Activated CD4-positive, alpha-beta T cell treated with anti-CD3 and anti-CD28 coated beads for 48 hours (primary cell): ENCODE measurements at regions not wholly inside any gene's neighbourhood (a gene's known extent, or its start where the extent isn't known, plus 50 kb on each side); places are given as distances from the start of the nearest gene placed in this dataset.
A peak's percentile ranks its signal among the peaks of the same experiment; 100 is the strongest.

Source experiments
- DNase-seq: peaks from one replicate; pipeline ENCODE4 v3.0.0-alpha.2; 2020

DNA sequence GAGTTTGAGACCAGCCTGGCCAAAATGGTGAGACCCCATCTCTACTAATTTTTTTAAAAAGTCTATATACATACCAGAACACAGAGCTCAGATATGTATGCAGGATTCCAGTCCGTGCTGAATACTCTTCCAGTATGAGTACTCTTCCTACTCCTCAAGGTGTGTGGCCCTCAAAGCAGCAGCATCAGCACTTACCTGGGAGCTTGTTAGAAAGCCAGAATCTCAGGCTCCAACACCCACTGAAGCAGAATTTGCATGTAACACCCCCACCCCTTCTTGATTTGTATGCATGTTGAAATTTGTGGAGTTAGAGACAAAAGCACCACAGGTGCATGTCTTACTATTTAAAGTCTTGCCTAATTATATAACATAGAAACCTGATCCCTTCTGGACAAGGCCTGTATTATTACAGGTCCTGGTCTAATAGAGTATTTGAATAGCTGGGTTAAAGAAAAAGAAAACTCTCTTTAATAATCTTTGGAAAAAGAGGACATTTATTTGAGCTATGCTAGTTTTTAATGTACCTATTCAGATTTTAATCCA lies 50.3 kb upstream of the NFE2L2 start:
- DNase-seq = no peak

DNA sequence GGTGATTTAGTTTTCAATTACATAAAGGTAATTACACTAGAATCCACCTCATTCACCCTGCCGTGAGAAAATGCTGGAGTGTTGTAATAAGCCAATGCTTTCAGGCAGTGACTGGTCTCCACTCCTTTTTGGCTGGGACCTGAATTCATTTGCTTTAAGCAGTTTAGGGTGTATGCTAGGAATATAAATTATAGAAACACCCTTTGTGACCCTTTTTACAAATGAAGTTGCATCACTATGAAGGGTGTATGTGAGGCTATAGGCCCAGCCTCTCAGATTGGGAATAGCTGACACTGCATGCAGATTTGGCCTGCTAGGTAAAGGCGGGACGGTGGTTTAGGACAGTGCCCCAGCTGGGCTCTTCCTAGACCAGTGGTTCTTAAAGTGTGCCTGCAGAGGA lies 50.8 kb upstream of the NFE2L2 start:
- DNase-seq = no peak

DNA sequence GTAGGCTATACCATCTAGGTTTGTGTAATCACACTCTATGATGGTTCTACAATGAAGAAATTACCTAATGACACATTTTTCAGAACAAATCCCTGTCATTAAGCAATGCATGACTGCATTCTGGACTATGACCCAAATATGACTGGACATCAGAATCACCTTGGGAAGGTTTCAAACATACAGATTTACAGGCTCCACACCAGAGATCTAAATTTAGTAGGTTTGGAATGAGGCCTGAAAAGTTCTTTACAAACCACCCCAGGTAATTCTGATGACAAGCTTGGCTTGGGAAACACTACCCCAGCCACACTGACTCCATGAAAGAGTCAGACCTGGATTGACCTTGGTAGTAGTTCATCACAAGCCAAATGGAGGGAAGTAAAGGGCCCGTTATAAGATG lies 52.2 kb upstream of the NFE2L2 start:
- no peak for DNase-seq

DNA sequence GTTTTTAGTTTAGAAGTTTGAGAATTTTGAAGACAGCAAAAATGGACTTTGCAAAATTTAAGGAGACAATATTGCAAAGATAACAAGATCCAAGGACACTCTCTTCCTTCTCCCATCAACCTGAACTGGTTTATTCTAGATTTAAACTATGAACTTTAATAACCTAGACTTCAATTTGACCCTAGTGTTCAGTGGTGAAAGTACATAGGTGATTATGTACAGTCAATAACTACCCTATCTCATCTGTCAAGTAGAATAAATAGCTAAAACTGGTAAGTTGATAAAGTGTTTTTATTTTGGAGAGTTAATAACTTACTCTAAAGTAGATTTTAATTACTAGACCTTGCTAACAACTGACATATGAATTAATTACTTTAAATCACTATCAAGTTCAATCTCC lies 52.9 kb upstream of the NFE2L2 start:
- no peak for DNase-seq

DNA sequence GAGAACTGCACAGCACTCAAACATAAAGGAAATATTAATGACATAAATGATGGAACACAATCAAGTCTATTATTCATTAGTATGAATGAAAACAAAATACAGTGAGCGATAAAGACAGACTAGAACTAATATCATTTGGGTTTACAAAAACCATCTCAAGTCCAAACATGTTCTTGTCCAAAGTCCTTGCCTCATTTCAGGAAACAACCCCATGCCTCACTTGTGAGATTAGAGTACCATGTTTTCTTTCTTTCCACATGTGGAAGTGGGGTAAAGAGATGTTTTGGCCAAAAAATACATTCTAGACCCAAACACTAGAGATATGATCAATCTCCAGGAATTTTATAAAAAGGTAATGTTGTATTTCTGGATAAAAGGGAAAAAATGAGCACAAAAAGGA lies 53.3 kb upstream of the NFE2L2 start:
- no peak for DNase-seq

DNA sequence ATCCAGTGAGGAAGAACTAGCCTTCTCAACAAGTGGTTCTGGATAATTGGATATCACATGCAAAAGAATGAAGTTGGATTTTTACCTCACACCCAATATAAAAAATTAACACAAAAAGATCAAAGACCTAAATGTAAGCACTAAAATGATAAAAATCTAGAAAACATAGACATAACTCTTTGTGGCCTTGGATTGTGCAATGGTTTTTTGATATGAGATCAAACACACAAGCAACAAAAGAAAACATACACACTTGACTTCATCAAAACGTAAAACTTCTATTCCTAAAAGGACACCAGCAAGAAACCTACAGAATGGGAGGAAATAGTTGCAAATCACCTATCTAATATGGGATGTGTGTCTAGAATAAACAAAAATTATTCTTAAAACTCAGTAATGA lies 54.1 kb upstream of the NFE2L2 start:
- DNase-seq = no peak

DNA sequence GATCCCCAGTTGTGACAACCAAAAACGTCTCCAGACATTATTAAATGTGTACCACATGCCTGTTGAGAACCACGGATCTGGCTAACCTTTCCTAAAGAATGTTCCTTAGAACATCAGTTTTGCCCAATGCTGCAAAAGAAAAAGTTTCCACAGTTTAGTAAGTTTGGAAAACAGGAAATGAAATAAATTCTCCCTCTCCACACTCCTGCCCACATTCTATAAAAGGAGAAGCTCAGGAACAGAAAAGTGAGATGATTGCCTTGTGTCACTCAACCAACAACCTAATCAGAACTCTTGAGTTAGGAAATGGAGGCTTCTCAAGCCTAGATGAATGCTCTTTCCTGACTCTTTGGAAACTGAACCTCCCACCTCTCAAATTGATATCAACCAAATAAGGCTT lies 56.1 kb upstream of the NFE2L2 start:
- no peak for DNase-seq

DNA sequence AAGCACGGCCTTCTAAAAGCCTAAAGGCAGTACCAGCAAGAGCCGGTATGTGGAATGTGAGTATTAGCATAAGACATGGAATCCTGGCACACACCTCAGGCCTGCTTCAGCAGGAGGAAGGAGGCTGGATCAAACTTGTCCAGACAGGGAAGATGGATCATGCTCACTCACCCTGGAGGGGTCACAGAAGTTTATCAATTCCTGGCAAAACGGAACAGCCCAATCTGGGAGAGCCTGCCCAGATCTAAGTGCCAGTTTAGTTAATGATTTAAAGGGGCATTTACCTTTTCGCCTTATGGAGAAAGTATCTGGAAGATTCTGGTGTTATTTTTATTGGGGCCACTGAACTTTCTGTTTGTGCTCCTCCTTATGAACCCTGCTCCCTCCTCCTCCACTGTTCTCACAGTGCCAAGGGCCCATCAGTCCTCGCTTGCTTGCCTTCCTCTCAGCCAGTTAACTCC lies 58.3 kb upstream of the NFE2L2 start:
- DNase-seq = no peak

DNA sequence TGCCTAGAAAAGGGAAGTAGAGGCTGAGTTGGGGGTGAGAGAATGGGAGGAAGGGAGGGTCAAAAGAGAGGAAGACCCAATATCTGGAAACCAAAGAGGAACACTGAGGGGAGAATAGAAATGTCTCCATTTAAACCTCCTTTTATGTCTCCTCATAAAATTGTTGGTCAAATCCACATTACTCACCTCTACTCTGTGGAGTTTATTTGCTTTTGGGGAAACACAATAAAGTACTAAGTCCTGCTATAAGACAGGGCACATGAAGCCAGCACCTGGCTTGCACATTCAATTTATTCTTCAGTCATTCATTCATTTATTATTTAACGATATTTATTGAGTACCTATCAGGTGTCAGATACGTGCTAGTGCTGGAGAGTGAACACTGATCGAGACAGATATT lies 60.3 kb upstream of the NFE2L2 start:
- no peak for DNase-seq

DNA sequence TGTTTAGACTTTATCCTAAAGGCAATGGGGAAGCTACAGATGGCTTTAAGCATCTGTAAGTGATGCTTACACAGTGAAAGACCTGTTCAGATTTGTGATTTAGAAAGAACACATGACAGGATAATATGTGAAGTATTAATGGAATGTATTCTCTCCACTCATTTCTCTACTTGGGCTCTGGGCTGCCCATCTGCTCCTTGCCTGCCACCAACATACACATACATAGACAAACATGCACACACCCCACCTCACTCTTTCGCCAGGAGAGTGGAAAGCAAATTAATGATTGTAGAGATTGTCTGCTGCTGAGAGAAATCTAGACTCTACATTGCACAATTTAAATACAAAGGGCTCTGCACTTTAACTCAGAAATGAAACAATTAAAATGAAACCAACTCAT lies 61.0 kb upstream of the NFE2L2 start:
- no peak for DNase-seq

DNA sequence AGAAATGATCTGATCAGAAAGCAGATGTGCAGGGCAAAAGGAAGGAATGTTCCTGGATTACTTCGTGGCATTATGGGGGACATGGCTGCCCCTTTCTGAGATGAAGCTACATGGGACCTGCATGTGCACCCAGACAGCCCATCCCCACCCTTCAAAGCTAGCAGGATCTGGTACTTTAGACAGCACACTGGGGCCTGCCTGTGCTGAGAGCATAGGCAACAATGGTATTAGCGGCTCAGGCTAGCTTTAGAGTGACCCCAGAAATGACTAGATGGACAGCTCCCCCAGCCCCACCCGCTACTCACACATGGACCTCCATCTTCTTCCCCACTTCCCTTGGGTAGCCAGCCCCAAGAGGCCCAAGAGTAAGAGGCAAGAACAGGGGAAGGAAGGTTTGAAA lies 61.5 kb upstream of the NFE2L2 start:
- DNase-seq = no peak

DNA sequence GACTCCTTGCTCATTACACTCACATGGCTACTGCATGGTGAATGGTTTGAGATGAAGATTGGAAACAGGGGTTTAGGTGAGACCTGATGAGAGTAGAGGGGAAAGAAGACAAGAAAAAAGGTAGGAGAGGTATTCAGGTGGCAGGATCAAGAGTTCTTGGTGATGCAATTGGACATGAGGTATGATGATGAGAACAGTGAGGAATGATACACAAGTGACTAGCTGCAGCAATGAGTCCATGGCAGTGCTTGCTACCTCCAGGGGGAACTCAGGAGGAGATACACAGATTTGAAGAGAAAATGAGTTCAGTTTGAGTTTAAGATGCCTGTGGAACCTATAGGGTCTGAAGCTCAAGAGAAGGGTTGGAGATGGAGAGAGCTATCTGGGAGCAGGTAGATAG lies 62.1 kb upstream of the NFE2L2 start:
- DNase-seq = no peak

DNA sequence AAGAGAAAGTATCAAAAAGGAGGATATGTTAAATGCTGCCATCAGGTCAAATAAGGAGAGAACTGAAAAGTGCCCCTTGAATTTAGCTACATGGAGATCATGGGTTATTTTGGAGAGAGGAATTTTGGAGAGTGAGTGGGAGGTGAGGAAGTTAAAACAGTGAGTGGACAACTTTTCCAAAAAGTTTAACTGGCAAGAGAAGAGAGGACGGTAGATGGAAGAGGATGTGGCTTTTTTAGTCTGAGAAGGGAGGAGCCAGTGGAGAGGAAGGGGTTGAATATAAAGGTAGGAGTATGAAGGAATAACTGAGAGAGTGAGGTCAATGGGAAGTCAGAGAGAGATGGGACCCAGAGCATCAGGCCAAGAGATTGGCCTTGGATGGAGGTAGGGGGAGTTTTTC lies 62.5 kb upstream of the NFE2L2 start:
- DNase-seq = no peak

DNA sequence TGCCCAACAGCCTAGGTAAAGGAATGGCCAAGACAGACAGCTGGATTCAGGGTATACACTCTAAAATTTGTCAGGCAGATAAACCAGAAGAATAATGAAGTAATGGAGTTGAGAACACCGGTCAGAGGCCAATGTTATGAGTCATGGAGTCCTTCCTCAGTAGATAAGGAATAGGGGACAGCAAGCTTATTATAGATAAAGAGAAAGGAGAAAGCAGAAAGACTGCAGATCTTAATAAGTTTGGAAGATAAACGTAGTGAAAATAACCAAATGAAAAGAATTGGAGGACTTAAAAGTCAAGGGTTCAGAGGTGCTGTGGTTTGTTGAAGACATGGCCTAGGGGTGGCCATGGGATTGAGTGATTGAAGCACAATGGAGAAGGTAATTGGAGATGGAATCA lies 63.5 kb upstream of the NFE2L2 start:
- DNase-seq = no peak

DNA sequence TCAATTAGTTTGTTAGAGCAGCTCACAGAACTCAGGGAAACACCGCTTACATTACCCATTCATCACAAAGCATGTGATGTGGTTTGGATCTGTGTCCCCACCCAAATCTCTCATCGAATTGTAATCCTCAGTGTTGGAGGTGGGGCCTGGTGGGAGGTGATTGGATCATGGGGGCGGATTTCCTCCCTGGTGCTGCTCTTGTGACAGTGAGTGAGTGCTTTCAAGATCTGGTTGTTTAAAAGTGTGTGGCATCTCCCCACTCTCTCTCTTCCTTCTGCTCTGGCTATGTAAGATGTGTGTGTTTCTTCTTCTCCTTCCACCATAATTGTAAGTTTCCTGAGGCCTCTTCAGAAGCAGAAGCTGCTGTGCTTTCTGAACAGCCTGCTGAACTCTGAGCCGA lies 63.5 kb upstream of the AGPS start:
- no peak for DNase-seq

DNA sequence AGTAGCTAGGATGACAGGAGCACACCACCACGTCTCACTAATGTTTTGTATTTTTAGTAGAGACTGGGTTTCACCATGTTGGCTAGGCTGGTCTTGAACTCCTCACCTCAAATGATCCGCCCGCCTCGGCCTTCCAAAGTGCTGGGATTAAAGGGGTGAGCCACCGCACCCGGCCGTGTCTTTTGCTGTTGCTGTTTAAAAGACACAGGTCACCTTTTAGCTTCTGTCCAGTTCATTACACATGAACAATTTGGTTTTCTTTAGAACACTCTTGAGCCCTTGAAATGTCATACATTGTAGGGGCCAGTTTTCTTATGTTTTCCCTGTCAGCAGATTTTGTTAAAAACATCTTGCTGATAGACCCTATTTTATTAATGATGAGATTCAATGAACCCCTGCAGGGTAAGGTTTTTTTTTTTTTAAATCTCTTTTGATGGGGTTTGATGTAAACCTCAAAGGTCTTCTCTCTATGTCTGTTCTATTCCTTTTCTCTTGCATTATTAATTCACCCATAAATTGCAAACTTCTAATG lies 61.0 kb upstream of the AGPS start:
- DNase-seq = no peak

DNA sequence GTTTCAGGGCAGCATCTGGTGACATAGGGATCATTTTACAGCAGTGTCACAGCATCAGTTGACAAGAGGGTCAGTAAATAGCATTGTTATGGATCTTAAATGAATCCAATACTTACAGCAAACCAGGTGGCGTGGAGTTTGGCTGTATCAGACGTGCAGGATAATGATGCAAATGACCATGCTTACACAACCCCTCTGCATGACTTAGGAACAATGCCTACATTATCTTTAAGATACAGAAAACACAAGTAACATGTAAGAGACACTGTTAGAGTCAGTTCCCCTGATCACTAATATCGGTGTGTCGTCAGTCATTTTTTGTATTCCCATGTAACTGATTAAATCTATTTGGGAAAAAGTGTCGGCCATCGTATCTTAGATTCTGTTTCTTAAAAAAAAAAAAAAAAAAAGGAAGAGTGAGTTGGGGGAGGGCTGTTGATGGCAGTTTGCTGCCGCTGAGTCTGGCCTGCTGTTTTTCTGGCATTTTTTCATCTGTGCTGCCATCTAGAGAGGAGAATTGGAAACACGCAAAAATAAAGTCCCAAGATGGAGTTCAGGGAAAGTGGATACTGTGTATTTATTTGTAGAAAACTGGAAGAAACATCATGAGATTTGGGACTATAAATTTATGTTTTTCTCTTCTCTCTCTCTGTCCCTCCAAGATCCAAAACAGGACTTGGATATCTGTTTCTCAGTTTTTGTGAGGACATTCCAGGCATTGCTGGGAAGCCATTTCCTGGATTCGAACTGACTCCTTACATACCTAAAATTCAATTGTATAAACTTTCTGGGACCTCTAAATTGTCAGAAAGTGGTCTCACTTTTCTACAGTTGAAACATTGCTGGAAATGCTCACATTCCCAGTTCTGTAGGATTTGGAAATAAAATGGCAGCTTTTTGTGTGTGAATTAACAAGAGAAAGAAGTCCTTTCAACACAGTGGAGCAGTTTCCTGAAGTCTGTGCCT lies 60.3 kb upstream of the AGPS start:
- DNase-seq = peak; percentile 41

DNA sequence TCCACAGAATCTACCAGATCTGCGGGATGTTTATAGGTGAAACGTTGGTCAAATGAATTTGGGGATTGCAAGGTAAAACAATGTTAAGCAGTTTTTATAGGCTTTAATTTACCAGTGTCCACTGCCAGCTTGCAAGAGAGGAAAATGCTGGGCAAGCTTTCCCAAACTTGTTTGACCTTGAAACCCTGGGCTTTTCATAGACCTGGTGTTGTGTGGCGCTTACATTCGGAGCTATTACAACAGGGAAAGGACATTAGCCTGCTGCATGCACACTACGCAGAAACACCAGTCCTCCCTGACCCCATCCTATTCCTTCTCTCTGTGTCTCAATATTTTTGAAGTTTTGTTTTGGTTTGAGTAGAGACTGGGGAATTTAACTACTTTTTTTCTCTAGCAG lies 59.6 kb upstream of the AGPS start:
- DNase-seq = no peak

DNA sequence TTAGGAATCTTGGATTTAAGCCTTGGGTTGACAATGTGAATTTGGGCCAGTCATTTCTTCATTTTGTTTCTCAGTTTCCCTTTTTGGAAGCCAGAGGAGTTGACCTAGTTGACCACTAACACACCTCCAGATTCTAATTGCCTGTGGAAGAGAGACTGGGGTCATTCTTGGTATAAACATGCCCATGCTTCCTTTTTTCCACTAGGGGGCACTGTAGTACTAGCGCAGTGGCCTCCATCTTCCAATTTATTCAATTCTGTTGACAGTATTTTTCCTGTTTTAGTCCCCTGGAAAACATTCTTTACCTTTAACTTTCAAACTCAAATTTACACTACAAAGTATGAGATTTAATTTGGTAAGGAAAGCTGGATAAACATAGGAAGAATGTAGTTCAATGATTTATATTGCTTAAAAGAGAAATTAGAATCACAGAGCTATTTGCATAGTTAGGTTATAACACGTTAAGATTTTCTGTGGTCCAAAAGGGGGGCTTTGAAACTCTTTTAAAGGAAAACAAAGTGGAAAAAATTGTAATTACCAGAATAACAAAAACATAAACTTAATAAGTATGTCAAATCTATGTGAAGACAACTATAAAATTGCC lies 57.5 kb upstream of the AGPS start:
- DNase-seq = peak; percentile 11

DNA sequence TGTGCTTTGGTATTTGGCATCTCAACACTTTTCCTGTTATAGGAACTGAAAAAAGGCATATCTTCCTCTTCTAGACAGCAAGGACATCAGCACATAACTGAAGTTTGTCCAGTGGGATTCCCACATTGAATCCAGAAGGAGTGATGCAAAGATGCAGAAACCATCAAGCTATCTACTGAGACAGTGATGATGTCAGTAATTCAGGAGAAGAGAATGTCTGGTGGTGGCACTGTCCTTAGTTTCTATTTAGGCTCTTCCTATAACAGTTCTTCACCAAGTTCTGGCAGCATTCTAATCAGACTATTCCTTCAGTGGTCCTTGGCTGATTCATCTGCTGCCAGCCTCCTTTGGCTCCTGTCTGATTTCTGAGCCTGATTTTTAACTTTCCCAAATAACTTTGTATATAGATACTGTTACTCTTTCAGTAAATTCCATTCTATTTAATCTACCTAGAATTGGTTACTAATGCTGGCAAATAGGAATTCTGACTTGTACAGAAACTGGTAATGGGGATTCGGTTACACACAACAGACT lies 56.6 kb upstream of the AGPS start:
- DNase-seq = no peak

DNA sequence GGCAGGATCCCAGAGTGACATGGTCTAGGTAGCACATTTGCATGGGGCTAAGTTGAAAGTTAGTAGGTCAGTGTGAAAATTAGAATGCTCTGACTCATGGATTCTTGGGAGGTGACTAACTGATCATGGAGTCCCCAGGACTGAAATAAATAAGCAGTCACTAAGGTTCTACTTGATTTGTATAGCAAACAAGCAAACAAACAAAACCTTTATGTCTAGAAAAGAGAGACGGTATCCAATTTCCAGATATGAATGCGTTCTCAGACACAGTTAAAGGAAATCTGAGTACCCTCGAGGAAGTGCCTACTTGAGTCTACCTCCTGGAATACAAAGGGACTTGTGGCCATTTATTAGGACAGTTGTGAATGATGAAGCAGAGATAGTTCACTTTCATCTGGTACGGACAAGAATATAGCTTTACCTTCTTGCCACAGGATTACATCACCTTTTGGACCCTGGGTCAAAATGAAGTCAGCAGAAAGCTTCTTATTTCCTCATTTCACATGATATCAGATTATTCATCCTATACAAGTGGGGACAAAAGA lies 54.3 kb upstream of the AGPS start:
- no peak for DNase-seq

DNA sequence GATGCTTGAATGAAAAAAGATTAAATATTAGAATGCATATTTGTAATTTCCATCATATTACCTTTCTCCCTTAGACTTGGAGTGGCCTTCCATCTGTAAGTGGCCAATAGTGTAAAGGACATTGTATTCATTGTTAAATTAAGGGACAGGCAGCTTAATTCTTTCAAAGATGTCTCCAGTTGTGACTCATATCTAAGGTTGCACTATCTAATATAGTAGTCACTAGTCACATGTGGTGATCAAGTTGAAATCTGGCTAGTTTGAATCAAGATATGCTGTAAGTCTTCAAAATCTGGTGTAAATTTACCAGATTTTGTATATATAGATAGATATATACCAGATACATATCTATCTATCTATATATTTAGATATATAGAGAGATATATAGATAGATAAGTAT lies 52.4 kb upstream of the AGPS start:
- no peak for DNase-seq

DNA sequence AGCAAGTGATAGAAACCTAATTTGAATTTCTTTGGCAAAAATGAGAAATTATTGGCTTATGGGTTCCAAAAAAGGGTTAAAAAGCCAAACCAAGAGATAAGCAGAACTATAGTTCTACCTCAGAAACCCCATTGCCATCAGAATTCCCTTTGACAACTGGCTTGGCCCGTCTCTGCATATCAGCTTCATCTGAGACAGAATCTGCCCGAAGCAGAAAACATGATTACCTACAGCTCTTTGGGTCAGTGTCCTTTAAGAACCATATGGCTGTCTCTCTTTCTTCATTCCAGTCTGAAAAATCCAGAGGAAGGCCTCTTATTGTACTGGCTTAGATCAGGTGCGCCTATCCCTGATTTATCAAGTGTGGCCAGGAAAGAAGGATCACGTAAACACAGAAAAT lies 49.8 kb upstream of the AGPS start:
- no peak for DNase-seq
